ENCODE measurements at regions not wholly inside any gene's neighbourhood (a gene's known extent, or its start where the extent isn't known, plus 50 kb on each side); places are given as distances from the start of the nearest gene placed in this dataset.

DNA sequence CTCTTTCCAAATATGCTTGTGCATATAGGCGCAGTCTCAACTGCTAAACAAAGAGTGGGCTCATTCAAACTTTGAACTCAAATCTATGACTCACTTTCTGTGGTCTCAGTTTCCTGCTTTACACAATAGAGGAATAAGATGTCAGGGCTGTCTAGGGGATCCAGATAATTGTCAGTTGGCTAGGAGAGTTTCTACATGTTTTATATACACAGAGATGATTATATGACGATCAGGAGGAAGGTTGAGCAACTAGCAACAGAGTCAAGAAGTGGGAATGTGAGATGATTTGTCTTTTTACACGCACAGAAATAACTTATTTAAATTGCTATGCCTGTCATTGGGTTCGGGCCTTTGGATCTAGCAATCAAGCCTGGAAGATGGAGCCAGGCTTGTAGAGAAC lies 299.4 kb upstream of the LYPLAL1 start:
- TF ChIP-seq, protein P1, sequence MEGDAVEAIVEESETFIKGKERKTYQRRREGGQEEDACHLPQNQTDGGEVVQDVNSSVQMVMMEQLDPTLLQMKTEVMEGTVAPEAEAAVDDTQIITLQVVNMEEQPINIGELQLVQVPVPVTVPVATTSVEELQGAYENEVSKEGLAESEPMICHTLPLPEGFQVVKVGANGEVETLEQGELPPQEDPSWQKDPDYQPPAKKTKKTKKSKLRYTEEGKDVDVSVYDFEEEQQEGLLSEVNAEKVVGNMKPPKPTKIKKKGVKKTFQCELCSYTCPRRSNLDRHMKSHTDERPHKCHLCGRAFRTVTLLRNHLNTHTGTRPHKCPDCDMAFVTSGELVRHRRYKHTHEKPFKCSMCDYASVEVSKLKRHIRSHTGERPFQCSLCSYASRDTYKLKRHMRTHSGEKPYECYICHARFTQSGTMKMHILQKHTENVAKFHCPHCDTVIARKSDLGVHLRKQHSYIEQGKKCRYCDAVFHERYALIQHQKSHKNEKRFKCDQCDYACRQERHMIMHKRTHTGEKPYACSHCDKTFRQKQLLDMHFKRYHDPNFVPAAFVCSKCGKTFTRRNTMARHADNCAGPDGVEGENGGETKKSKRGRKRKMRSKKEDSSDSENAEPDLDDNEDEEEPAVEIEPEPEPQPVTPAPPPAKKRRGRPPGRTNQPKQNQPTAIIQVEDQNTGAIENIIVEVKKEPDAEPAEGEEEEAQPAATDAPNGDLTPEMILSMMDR (conservative IDR thresholded peaks at IDR 0.05; ENCODE audit: low read length), result no peak
- no peak for TF ChIP-seq EZH2phosphoT487 (IDR thresholded peaks at IDR 0.05; ENCODE audit: borderline replicate concordance, low read depth, low read length)

All from OCI-LY7 (cell line).